Activated CD4-positive, alpha-beta T cell treated with anti-CD3 and anti-CD28 coated beads, Interleukin-2, amount 10 ng/mL, durations not matched to agents 7 days and 5 days (primary cell): ENCODE measurements at regions not wholly inside any gene's neighbourhood (a gene's known extent, or its start where the extent isn't known, plus 50 kb on each side); places are given as distances from the start of the nearest gene placed in this dataset.
A peak's percentile ranks its signal among the peaks of the same experiment; 100 is the strongest.

Experiments used
- CTCF ChIA-PET: fragments of 350-600 bp; sonication (Branson Sonifier 250); formaldehyde crosslinking; loops from one replicate; lab custom pipeline; 2021; ENCODE audit warnings: antibody characterized with exemption; lab: Charles Lee
- POLR2A ChIA-PET: fragments of 350-600 bp; sonication (Branson Sonifier 250); formaldehyde crosslinking; loops from one replicate; lab custom pipeline; 2021; ENCODE audit warnings: antibody characterized with exemption; lab: Charles Lee
- DNase-seq: peaks from one replicate; pipeline ENCODE4 v3.0.0-alpha.2; 2020
- H3K27ac Mint-ChIP-seq: one replicate; pipeline ENCODE4 v1.8.0; 2021; ENCODE audit warnings: mild to moderate bottlenecking, moderate library complexity, mixed read lengths
- H3K27me3 Mint-ChIP-seq: one replicate; pipeline ENCODE4 v1.8.0; 2021; ENCODE audit warnings: mixed read lengths
- H3K36me3 Mint-ChIP-seq: one replicate; pipeline ENCODE4 v1.8.0; 2021; ENCODE audit warnings: low read depth, mixed read lengths
- H3K4me1 Mint-ChIP-seq: one replicate; pipeline ENCODE4 v1.8.0; 2021; ENCODE audit warnings: mixed read lengths
- H3K4me3 Mint-ChIP-seq: one replicate; pipeline ENCODE4 v1.8.0; 2021; ENCODE audit warnings: mild to moderate bottlenecking, moderate library complexity, mixed read lengths
- H3K9me3 Mint-ChIP-seq: one replicate; pipeline ENCODE4 v1.8.0; 2021; ENCODE audit warnings: mixed read lengths

DNA sequence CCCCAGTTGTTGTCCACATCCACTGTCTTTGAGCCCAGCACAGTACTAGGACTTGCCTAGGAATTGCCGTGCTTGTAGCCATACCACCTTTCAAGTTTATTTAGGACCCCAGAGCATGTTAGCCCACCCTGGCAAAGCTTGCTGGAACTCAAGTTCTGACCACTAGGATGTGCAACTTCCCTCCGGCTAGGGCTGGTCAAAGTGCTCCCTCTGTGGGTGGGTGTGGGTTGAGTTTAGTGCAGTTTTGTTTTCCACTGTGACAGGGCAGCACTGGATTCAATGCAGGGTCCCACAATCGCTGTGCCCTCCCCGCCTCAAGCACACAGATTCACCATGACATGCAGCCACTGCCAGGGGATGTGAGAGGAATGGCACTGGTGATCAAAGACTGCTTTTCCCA is 96.0 kb downstream of the RASGEF1B start:
- no peaks in the 10 kb centered on the region for H3K9me3 Mint-ChIP-seq
- CTCF ChIA-PET, result no interaction called here
- no peak overlapping the region for H3K27ac Mint-ChIP-seq

DNA sequence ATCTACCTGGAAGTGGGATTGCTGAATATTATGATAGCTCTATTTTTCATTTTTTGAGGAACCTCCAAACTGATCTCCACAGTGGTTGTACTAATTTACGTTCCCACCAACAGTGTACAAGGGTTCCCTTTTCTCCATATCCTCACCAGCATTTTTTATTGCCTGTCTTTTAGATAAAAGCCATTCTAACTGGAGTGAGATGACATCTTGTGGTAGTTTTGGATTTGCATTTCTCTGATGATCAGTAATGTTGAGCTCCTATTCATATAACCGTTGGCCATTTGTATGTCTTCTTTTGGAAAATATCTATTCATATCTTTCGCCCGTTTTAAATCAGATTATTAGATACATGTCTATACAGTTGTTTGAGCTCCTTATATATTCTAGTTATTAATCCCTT is 101.8 kb downstream of the RASGEF1B start:
- Mint-ChIP-seq H3K27ac (no peak overlapping the region), H3K4me3 (no peak overlapping the region), H3K27me3 (peaks cover 13% of the 10 kb centered on the region), H3K36me3 (no peaks in the 10 kb centered on the region), H3K9me3 (no peaks in the 10 kb centered on the region), H3K4me1 (no peaks in the 10 kb centered on the region)
- POLR2A ChIA-PET, result no interaction called here
- CTCF ChIA-PET, result no interaction called here
- no peak for DNase-seq

More for the DNA sequence above, 96.0 kb downstream of the RASGEF1B start:
- no peak for DNase-seq
- Mint-ChIP-seq H3K27me3 (peaks cover 10% of the 10 kb centered on the region), H3K36me3 (no peaks in the 10 kb centered on the region), H3K4me3 (no peak overlapping the region), H3K4me1 (no peaks in the 10 kb centered on the region)
- POLR2A ChIA-PET, result no interaction called here

DNA sequence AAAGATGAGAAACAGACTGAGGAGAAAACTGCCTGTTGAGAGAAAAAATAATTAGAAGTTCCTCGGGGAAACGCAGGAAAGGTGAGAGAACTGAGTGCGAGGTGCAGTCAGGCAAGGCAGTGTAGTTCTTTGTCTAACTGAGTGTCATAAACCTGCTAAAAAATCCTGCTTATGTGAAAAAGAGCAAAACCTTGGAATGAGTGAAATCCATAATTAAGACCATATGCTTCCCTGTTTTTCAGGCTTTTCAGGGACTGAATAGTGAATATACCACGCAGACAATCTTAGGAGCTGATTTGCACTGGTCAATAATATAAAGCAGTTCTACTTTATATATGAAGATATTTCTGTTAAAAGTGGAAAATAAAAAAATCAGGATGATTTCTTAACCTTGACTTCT is 104.9 kb downstream of the RASGEF1B start:
- H3K4me1 Mint-ChIP-seq, result no peaks in the 10 kb centered on the region
- ChIA-PET POLR2A (no interaction called here), CTCF (no interaction called here)
- H3K27me3 Mint-ChIP-seq, result peaks cover 9% of the 10 kb centered on the region
- H3K4me3 Mint-ChIP-seq, result no peak overlapping the region
- no peaks in the 10 kb centered on the region for H3K9me3 Mint-ChIP-seq
- H3K27ac Mint-ChIP-seq, result no peak overlapping the region
- DNase-seq, result no peak
- no peaks in the 10 kb centered on the region for H3K36me3 Mint-ChIP-seq

DNA sequence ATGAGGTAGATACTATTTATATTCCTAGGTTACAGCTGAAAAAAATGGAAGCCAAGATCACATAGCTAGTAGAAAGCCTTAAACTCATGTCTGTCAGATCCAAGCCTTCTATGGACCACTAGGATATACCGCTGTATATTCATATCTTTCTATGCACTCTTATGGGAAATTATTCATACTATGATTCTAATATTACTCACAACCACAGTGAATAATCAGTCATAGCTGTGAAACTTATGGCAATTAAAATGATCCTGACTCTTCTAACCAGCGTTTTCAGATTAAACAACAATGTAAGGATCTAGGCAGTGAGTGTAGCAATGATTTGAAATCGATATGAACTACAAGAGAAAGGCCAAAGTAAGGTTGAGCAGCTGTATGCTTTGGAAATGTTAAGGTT is 111.0 kb downstream of the RASGEF1B start:
- ChIA-PET CTCF (no interaction called here), POLR2A (no interaction called here)
- Mint-ChIP-seq H3K36me3 (no peaks in the 10 kb centered on the region), H3K4me3 (no peak overlapping the region), H3K27me3 (peaks cover 6% of the 10 kb centered on the region), H3K27ac (no peak overlapping the region), H3K4me1 (no peaks in the 10 kb centered on the region), H3K9me3 (no peaks in the 10 kb centered on the region)
- DNase-seq, result no peak

DNA sequence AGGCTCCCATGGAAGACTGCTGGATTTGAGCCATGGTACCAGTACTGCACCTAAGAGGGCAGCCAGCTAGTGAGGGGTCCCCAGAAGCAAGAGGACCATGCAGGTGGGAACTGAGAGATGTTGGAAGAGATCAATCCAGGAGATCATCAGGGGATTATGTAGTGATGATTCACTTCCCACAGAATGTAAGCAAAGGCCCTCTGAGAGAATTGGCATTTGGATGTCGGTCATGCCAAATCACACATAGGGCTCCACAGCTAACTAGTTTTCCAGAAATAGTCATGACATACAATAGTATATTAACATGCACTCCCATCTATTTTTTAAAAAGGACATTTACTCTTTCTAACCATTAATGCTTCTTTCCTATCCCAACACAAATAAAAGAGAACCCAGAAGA is 112.5 kb downstream of the RASGEF1B start:
- no peak overlapping the region for H3K4me3 Mint-ChIP-seq
- H3K9me3 Mint-ChIP-seq, result no peaks in the 10 kb centered on the region
- H3K36me3 Mint-ChIP-seq, result no peaks in the 10 kb centered on the region
- no peak for DNase-seq
- POLR2A ChIA-PET, result no interaction called here
- CTCF ChIA-PET, result interaction anchor here (0.9 kb wide), 1 partner anchor 564 kb away, joined by 3 read pairs; no protein-coding TSS in a partner anchor
- no peaks in the 10 kb centered on the region for H3K4me1 Mint-ChIP-seq
- no peak overlapping the region for H3K27ac Mint-ChIP-seq
- peaks cover 6% of the 10 kb centered on the region for H3K27me3 Mint-ChIP-seq

DNA sequence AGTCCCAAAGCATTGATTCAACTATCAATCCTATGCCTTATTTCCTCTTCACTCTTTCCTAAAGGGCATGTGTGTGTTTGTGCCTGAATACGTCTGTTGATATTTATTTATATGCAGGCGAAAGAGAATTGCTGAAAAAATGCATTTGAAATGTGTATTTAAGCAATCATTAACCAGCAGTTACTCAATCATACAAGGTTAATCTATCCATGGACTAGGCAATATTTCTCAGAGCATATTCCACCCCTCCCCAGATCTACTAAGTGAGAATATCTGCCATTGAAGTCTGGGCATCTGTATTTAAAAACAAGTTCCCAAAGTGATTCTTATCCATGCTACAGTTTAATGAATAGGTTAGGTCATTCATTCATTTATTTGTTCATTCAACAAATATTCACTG is 113.6 kb downstream of the RASGEF1B start:
- H3K36me3 Mint-ChIP-seq, result no peaks in the 10 kb centered on the region
- CTCF ChIA-PET, result no interaction called here
- peaks cover 4% of the 10 kb centered on the region for H3K27me3 Mint-ChIP-seq
- H3K4me1 Mint-ChIP-seq, result no peaks in the 10 kb centered on the region
- no peak overlapping the region for H3K27ac Mint-ChIP-seq
- POLR2A ChIA-PET, result no interaction called here
- no peak overlapping the region for H3K4me3 Mint-ChIP-seq
- no peaks in the 10 kb centered on the region for H3K9me3 Mint-ChIP-seq
- DNase-seq, result no peak

DNA sequence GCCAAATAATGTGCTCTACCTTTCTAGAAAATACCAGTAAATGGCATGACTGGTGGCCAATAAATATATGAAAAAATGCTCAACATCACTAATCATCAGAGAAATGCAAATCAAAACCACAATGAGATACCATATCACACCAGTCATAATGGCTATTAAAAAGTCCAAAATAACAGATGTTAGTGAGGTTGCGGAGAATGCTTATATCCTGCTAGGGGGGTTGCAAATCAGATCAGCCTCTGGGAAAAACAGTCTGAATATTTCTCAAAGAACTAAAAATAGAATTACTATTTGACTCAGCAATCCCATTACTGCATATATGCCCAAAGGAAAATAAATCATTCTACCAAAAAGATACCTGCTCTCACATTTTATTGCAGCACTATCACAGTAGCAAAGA is 115.1 kb downstream of the RASGEF1B start:
- H3K4me3 Mint-ChIP-seq, result no peak overlapping the region
- H3K27me3 Mint-ChIP-seq, result peaks cover 1% of the 10 kb centered on the region
- no peak for DNase-seq

DNA sequence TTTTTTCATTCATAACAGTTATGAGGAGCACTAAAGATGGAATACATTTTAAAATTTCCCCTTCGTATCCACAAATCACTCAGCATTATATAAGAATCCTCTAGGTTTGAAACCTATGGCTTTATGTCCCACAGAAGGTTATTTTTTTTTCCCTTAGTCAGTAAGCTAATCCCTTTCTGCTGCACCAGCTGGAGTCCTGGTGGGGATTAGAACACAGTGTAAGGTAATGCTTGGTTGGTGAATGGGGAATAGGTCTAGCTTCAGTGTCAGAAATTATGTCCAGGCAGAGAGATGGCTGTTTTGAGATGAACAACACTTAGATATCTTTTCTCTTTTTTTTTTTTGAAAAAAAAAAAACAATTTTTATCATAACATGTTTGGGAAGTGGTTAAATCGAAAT is 116.6 kb downstream of the RASGEF1B start:
- DNase-seq, result no peak
- CTCF ChIA-PET, result no interaction called here
- Mint-ChIP-seq H3K9me3 (no peaks in the 10 kb centered on the region), H3K36me3 (no peaks in the 10 kb centered on the region), H3K4me1 (no peaks in the 10 kb centered on the region), H3K27me3 (no peaks in the 10 kb centered on the region), H3K4me3 (no peak overlapping the region), H3K27ac (no peak overlapping the region)
- POLR2A ChIA-PET, result no interaction called here

More for the DNA sequence above, 115.1 kb downstream of the RASGEF1B start:
- Mint-ChIP-seq H3K4me1 (no peaks in the 10 kb centered on the region), H3K9me3 (no peaks in the 10 kb centered on the region), H3K27ac (no peak overlapping the region), H3K36me3 (no peaks in the 10 kb centered on the region)
- CTCF ChIA-PET, result no interaction called here
- POLR2A ChIA-PET, result no interaction called here

DNA sequence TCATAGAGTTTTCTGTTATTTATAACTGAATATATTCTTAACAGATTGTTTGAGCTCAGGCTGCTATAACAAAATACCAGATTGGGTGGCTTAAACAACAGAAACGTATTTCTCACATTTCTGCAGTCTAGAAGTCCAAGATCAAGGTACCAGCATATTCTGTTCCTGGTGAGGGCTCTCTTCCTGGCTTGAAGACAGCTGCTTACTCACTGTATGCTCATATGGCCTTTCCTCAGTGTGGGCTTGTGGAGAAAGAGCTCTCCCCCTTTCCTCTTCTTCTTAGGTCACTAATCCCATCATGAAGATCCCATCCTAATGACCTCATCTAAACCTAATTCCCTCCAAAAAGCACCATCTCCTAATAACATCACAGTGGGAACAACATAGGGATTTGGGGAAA is 117.8 kb downstream of the RASGEF1B start:
- ChIA-PET POLR2A (no interaction called here), CTCF (no interaction called here)
- no peak for DNase-seq
- no peaks in the 10 kb centered on the region for H3K4me1 Mint-ChIP-seq
- no peaks in the 10 kb centered on the region for H3K36me3 Mint-ChIP-seq
- H3K9me3 Mint-ChIP-seq, result no peaks in the 10 kb centered on the region
- no peak overlapping the region for H3K27ac Mint-ChIP-seq
- H3K27me3 Mint-ChIP-seq, result no peaks in the 10 kb centered on the region
- H3K4me3 Mint-ChIP-seq, result no peak overlapping the region

DNA sequence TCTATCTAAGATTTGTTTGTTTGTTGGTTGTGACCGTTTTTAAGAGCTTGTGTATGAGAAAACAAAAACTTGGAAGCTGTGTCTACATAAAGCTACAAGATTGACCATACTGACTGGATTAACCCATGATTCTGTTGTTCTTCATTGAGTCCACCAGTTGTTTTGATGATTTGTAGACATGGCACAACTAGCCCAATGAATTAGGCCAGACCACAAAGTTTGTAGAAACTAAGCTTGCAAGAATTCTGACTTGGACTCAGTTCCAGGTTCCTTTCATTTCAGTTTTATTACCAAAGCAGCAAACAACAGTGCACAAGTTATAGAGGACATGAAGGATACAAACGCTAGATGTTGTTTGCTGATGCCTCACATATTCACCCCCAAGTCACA is 119.3 kb downstream of the RASGEF1B start:
- ChIA-PET CTCF (interaction anchor here (0.8 kb wide), 1 partner anchor 282 kb away, joined by 3 read pairs; no protein-coding TSS in a partner anchor), POLR2A (no interaction called here)
- Mint-ChIP-seq H3K27ac (no peak overlapping the region), H3K9me3 (no peaks in the 10 kb centered on the region), H3K4me3 (no peak overlapping the region), H3K27me3 (no peaks in the 10 kb centered on the region), H3K4me1 (no peaks in the 10 kb centered on the region), H3K36me3 (no peaks in the 10 kb centered on the region)
- no peak for DNase-seq

DNA sequence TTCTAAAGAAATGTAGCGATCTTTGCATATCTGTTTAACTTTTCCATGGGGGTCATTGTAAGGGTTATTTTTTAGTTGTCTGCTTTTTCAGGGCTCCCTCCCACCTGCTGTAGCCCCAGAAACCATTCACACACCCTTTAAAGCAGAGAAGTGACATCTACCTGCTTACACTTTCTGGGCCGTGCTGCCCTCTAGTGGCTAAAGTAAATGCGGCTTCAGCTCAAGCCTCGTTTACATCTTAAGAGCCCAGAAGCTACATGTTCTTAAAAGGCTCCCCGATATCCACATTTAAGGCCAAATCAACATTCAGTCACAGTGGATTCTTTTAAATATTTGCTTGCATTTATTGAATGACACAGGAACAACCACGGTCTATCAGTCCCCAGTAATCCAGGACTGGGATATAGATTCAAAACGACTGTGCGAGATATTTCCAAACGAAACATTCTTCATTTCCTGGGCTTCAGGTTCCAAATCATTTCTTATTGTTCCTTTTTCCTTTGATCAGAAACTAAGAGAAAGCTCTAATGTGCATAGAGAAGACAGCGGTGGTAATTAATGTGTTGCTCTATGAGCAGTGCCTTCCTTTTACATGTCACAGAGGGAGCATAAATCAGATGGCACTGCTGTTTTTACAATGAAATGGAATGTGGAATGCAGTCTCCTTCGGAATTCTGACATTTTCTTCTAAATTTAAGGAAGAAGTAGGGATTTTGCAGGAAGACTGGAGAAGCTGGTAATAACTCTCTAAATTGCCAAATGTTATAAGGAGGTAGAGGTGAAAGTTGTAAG is 119.9 kb downstream of the RASGEF1B start:
- Mint-ChIP-seq H3K27ac (no peak overlapping the region), H3K4me3 (no peak overlapping the region), H3K4me1 (no peaks in the 10 kb centered on the region), H3K9me3 (no peaks in the 10 kb centered on the region), H3K36me3 (no peaks in the 10 kb centered on the region), H3K27me3 (no peaks in the 10 kb centered on the region)
- peak; percentile 70 for DNase-seq
- ChIA-PET CTCF (interaction anchor here (0.8 kb wide), 1 partner anchor 281 kb away, joined by 3 read pairs; no protein-coding TSS in a partner anchor), POLR2A (no interaction called here)

DNA sequence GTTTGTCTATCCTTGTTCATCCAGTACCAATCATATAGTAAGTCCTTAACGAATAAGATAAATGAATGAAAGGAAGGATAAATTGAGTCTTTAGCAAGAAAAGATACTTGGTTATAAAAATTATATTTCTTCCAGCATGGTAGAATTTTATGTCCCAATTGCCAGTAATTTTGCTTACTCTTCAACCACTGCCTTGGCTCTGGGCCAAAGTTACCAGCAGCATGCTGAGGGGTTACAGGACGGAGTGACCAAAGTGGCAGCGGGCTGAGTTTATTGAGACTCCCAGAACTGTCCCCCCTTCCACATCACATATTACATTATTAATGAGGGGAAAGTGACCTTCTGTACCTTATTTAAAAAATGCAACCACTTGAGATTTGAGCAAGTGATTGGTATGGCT is 121.7 kb downstream of the RASGEF1B start:
- no peak overlapping the region for H3K27ac Mint-ChIP-seq

DNA sequence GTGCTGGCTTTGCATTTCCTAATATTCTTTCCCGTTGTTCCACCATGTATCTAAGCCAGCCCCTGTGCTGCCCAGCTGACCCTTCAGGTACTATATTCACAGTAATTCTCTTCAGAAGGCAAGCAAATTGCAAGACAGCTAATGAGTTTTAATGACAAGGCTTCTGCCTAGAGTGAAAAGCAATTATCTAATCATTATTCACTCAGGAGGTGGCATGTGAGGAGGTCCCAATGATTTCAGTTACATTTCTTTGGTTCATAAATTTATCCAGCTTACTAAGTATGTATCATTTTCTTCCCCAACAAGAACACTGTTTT is 123.0 kb downstream of the RASGEF1B start:
- Mint-ChIP-seq H3K27ac (no peak overlapping the region), H3K4me3 (no peak overlapping the region), H3K9me3 (no peaks in the 10 kb centered on the region), H3K27me3 (no peaks in the 10 kb centered on the region), H3K36me3 (no peaks in the 10 kb centered on the region), H3K4me1 (no peaks in the 10 kb centered on the region)
- no peak for DNase-seq
- ChIA-PET POLR2A (no interaction called here), CTCF (interaction anchor here (0.9 kb wide), 1 partner anchor 13 kb away, joined by 3 read pairs; no protein-coding TSS in a partner anchor)

More for the DNA sequence above, 121.7 kb downstream of the RASGEF1B start:
- H3K4me3 Mint-ChIP-seq, result no peak overlapping the region
- no peaks in the 10 kb centered on the region for H3K27me3 Mint-ChIP-seq
- H3K36me3 Mint-ChIP-seq, result no peaks in the 10 kb centered on the region
- H3K4me1 Mint-ChIP-seq, result no peaks in the 10 kb centered on the region
- ChIA-PET POLR2A (no interaction called here), CTCF (no interaction called here)
- no peaks in the 10 kb centered on the region for H3K9me3 Mint-ChIP-seq
- DNase-seq, result no peak
